Stimulated activated CD4-positive, alpha-beta T cell treated with anti-CD3 and anti-CD28 coated beads, Interleukin-12 subunit alpha, Interleukin-12 subunit beta, amount 100 ng/mL, for 48 hours (primary cell): ENCODE measurements at regions not wholly inside any gene's neighbourhood (a gene's known extent, or its start where the extent isn't known, plus 50 kb on each side); places are given as distances from the start of the nearest gene placed in this dataset.

ENCODE experiments used
- DNase-seq, 3 donors: peaks; one replicate each; pipeline ENCODE4 v3.0.0-alpha.2; 2020; ENCODE audit warnings: low read depth in 2 of 3, low spot score in 1 of 3

- DNase-seq: no peak
These were observed 291.8 kb upstream of the CAMK1G start for GRCh38 chr1:209291715-209292114.

- DNase-seq: no peak
These were observed 280.5 kb upstream of the CAMK1G start for GRCh38 chr1:209302779-209303568.

GRCh38 chr1:209304166-209304565, 279.3 kb upstream of the CAMK1G start:
- DNase-seq: no peak

GRCh38 chr1:209305221-209305954, 278.1 kb upstream of the CAMK1G start:
- no peak for DNase-seq

GRCh38 chr1:209307846-209308245, 275.7 kb upstream of the CAMK1G start:
- DNase-seq: no peak

GRCh38 chr1:209309198-209309597, 274.3 kb upstream of the CAMK1G start:
- DNase-seq: no peak

- no peak for DNase-seq
These were observed 271.7 kb upstream of the CAMK1G start for GRCh38 chr1:209311770-209312169.

- DNase-seq: no peak
These were observed 266.6 kb upstream of the CAMK1G start for GRCh38 chr1:209316929-209317328.

- DNase-seq: no peak
These were observed 265.1 kb upstream of the CAMK1G start for GRCh38 chr1:209318181-209319056.

- DNase-seq: no peak
These were observed 264.5 kb upstream of the CAMK1G start for GRCh38 chr1:209319057-209319432.

- DNase-seq: no peak
These were observed 264.0 kb upstream of the CAMK1G start for GRCh38 chr1:209319549-209319948.

- no peak for DNase-seq
These were observed 259.8 kb upstream of the CAMK1G start for GRCh38 chr1:209323743-209324142.

- DNase-seq: no peak
These were observed 258.3 kb upstream of the CAMK1G start for GRCh38 chr1:209324901-209325871.

GRCh38 chr1:209326076-209326475, 257.4 kb upstream of the CAMK1G start:
- DNase-seq: no peak

GRCh38 chr1:209326831-209327230, 256.7 kb upstream of the CAMK1G start:
- DNase-seq: no peak

GRCh38 chr1:209328196-209328595, 255.3 kb upstream of the CAMK1G start:
- DNase-seq: no peak

GRCh38 chr1:209335178-209335577, 248.3 kb upstream of the CAMK1G start:
- no peak for DNase-seq

GRCh38 chr1:209341146-209341545, 242.4 kb upstream of the CAMK1G start:
- no peak for DNase-seq

- no peak for DNase-seq
These were observed 241.7 kb upstream of the CAMK1G start for GRCh38 chr1:209341673-209342420.
